ENCODE measurements at regions not wholly inside any gene's neighbourhood (a gene's known extent, or its start where the extent isn't known, plus 50 kb on each side); places are given as distances from the start of the nearest gene placed in this dataset.

GRCh38 chr5:108556441-108557145 lies 174.7 kb upstream of the FBXL17 start:
- TF ChIP-seq GATA1 (IDR thresholded peaks at IDR 0.05; ENCODE audit: low read depth, low read length) (no peak), POLR2A (IDR thresholded peaks at IDR 0.05; ENCODE audit: low read length) (no peak)

Measured in erythroblast (primary cell).